PC-9 (cell line): ENCODE measurements at regions not wholly inside any gene's neighbourhood (a gene's known extent, or its start where the extent isn't known, plus 50 kb on each side); places are given as distances from the start of the nearest gene placed in this dataset.

ENCODE experiments used
- BruUV-seq: library from RNA; stranded (reverse); fragments of 400-500 nt; replicated peaks from 2 replicates; lab custom pipeline; 2021; lab: Mats Ljungman, UMichigan
- CTCF ChIA-PET: fragments of 300-600 bp; sonication (Branson Sonifier 250); formaldehyde crosslinking; loops from one replicate; lab custom pipeline; 2022; ENCODE audit warnings: antibody characterized with exemption; lab: Charles Lee
- POLR2A ChIA-PET: fragments of 300-600 bp; sonication (Branson Sonifier 250); formaldehyde crosslinking; loops from one replicate; lab custom pipeline; 2022; ENCODE audit warnings: antibody characterized with exemption; ENCODE audit not compliant: unreplicated experiment; lab: Charles Lee
- DNase-seq, 2 experiments: peaks; one replicate each; pipeline versions ENCODE4 v3.0.0 to v3.0.0-alpha.2; 2015 to 2022; ENCODE audit warnings: mixed read lengths in 1 of 2
- H2AFZ ChIP-seq: fragments of 200-600 bp; sonication (generic); 2 replicates; pipeline ENCODE4 v1.8.1; 2017; ENCODE audit warnings: antibody characterized with exemption
- H3F3A ChIP-seq: fragments of 200-600 bp; sonication (generic); 2 replicates; pipeline ENCODE4 v1.8.1; 2017; ENCODE audit warnings: antibody characterized with exemption, mild to moderate bottlenecking, low read depth; ENCODE audit not compliant: insufficient read depth
- H3K27ac ChIP-seq: fragments of 200-600 bp; sonication (generic); 2 replicates; pipeline ENCODE4 v1.6.1; 2016; ENCODE audit warnings: mixed run types
- H3K27me3 ChIP-seq: fragments of 200-600 bp; sonication (generic); 2 replicates; pipeline ENCODE4 v1.6.1; 2016; ENCODE audit warnings: low read depth, mixed run types; ENCODE audit not compliant: insufficient read depth
- H3K36me3 ChIP-seq: fragments of 200-600 bp; sonication (generic); 2 replicates; pipeline ENCODE4 v1.6.1; 2016; ENCODE audit warnings: low read depth, mixed run types
- H3K4me1 ChIP-seq: fragments of 200-600 bp; sonication (generic); replicated peaks from 2 replicates; pipeline ENCODE4 v1.6.1; 2016; ENCODE audit warnings: mixed run types; ENCODE audit not compliant: insufficient read depth
- H3K4me2 ChIP-seq: fragments of 200-600 bp; sonication (generic); 2 replicates; pipeline ENCODE4 v1.6.1; 2017; ENCODE audit warnings: mixed run types
- H3K4me3 ChIP-seq: fragments of 200-600 bp; sonication (generic); 2 replicates; pipeline ENCODE4 v1.6.1; 2016; ENCODE audit warnings: mixed run types
- H3K79me2 ChIP-seq: fragments of 200-600 bp; sonication (generic); 2 replicates; pipeline ENCODE4 v1.6.1; 2017; ENCODE audit warnings: low read depth, mixed run types
- H3K9me2 ChIP-seq: fragments of 200-600 bp; sonication (generic); 2 replicates; pipeline ENCODE4 v1.8.1; 2017; ENCODE audit warnings: mild to moderate bottlenecking; ENCODE audit not compliant: insufficient read depth
- H3K9me3 ChIP-seq: fragments of 200-600 bp; sonication (generic); 2 replicates; pipeline ENCODE4 v1.8.1; 2016; ENCODE audit warnings: low read depth; ENCODE audit not compliant: insufficient read depth
- H4K20me1 ChIP-seq: fragments of 200-600 bp; sonication (generic); 2 replicates; pipeline ENCODE4 v1.8.1; 2017; ENCODE audit not compliant: insufficient read depth
- EZH2 ChIP-seq: fragments of 200-600 bp; sonication (generic); IDR thresholded peaks from 2 replicates; pipeline ENCODE4 v1.8.0; 2017; ENCODE audit warnings: antibody characterized with exemption, low read depth
- intact Hi-C: fragments of 100-400 bp; cut with micrococcal nuclease; formaldehyde crosslinking; loops from one replicate; pipeline ENCODE4 v1.10.0; 2022; ENCODE audit not compliant: unreplicated experiment
- TF ChIP-seq, protein P1 (sequence below): fragments of 200-600 bp; sonication (generic); conservative IDR thresholded peaks from 2 replicates; pipeline ENCODE4 v1.6.1; 2017; ENCODE audit warnings: mixed run types, antibody characterized with exemption, mild to moderate bottlenecking, moderate library complexity

DNA sequence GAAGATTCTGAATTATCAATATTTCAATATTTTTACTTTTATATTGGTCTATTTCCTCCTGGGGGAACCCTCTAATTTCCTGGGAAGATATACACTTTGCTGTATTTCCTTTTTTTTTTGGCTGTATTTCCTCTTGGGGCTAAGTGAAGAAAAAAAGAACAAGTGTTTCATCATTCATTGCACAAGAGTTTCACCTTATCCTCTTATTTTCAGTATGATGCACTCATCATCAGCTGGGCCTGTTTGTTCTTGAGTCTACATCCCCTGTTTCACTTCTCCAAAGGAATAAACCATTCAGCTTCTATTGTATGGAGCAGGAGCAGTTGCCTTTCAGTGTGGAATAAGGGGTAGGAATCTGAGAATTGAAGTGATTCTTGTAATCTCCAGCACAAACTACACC lies 210.8 kb downstream of the FAM170A start:
- no TSS peak for BruUV-seq
- POLR2A ChIA-PET, result no interaction called here
- intact Hi-C loops, result no loop called here
- DNase-seq, result no peak
- no peaks in the 10 kb centered on the region for H4K20me1 ChIP-seq
- H3K4me2 ChIP-seq, result no peak overlapping the region
- no peaks in the 10 kb centered on the region for H3F3A ChIP-seq
- H3K27me3 ChIP-seq, result no peaks in the 10 kb centered on the region
- TF ChIP-seq, protein P1, sequence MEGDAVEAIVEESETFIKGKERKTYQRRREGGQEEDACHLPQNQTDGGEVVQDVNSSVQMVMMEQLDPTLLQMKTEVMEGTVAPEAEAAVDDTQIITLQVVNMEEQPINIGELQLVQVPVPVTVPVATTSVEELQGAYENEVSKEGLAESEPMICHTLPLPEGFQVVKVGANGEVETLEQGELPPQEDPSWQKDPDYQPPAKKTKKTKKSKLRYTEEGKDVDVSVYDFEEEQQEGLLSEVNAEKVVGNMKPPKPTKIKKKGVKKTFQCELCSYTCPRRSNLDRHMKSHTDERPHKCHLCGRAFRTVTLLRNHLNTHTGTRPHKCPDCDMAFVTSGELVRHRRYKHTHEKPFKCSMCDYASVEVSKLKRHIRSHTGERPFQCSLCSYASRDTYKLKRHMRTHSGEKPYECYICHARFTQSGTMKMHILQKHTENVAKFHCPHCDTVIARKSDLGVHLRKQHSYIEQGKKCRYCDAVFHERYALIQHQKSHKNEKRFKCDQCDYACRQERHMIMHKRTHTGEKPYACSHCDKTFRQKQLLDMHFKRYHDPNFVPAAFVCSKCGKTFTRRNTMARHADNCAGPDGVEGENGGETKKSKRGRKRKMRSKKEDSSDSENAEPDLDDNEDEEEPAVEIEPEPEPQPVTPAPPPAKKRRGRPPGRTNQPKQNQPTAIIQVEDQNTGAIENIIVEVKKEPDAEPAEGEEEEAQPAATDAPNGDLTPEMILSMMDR, result no peak
- no peak for TF ChIP-seq EZH2
- no peaks in the 10 kb centered on the region for H3K9me2 ChIP-seq
- H3K4me1 ChIP-seq, result no peaks in the 10 kb centered on the region
- H3K79me2 ChIP-seq, result no peaks in the 10 kb centered on the region
- H3K27ac ChIP-seq, result no peak overlapping the region
- H3K36me3 ChIP-seq, result no peaks in the 10 kb centered on the region
- H3K4me3 ChIP-seq, result no peak overlapping the region
- H2AFZ ChIP-seq, result no peak overlapping the region
- CTCF ChIA-PET, result no interaction called here
- no peaks in the 10 kb centered on the region for H3K9me3 ChIP-seq

DNA sequence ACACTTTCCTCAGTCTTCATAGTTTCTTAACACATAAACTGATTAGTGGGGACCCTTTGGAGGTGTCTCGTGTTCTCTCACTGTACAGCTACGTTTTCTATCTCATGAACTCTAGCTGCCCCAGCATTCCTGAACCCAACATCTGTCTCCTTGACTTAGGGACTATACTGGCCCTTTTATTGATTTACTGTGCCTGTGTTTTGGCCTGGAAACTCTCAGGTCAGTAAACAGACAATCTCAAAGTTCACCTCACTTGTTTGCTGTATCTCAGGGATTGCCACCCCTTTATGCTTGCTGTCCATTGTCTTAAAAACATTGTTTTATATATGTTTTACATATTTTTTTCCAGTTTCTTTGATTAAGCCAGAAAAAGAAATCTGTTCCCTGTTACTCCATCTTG lies 222.8 kb downstream of the FAM170A start:
- H3K9me3 ChIP-seq, result no peaks in the 10 kb centered on the region; the same call in 1 of the 2 replicates
- no peak overlapping the region for H3K4me2 ChIP-seq
- no peaks in the 10 kb centered on the region for H3K4me1 ChIP-seq
- DNase-seq, result no peak
- TF ChIP-seq, protein P1, result no peak
- TF ChIP-seq EZH2, result no peak
- H3K9me2 ChIP-seq, result no peaks in the 10 kb centered on the region
- no peaks in the 10 kb centered on the region for H3K36me3 ChIP-seq
- H3K4me3 ChIP-seq, result no peak overlapping the region
- H4K20me1 ChIP-seq, result no peaks in the 10 kb centered on the region
- no peaks in the 10 kb centered on the region for H3K27me3 ChIP-seq
- H2AFZ ChIP-seq, result no peak overlapping the region
- CTCF ChIA-PET, result no interaction called here
- no TSS peak for BruUV-seq
- no peaks in the 10 kb centered on the region for H3K79me2 ChIP-seq
- H3K27ac ChIP-seq, result no peak overlapping the region
- POLR2A ChIA-PET, result no interaction called here
- intact Hi-C loops, result no loop called here
- H3F3A ChIP-seq, result no peaks in the 10 kb centered on the region

DNA sequence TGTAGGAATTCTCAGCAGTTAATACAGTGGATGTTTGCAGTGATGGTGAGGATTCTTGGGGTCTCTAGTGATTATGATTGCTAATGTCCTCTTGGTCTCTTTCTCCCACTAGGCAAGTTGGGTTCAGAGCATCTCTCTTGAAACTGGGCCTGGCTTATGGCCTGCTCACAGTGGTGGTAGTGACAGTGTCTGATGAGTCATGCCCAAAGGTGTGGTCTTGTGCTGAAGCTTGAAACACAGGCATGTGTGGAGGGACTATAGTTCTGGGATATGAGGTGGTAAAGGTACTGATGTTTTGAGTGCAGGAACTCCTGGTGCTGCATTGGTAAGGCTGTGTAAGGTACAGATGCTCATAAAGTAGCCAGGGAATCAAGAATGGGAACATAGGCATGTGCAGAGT lies 231.1 kb downstream of the FAM170A start:
- Histone ChIP-seq H3K27ac (no peak overlapping the region), H4K20me1 (no peaks in the 10 kb centered on the region), H2AFZ (no peak overlapping the region), H3K36me3 (no peaks in the 10 kb centered on the region), H3F3A (no peaks in the 10 kb centered on the region), H3K9me2 (no peaks in the 10 kb centered on the region), H3K27me3 (no peaks in the 10 kb centered on the region), H3K79me2 (no peaks in the 10 kb centered on the region), H3K9me3 (no peaks in the 10 kb centered on the region), H3K4me3 (no peak overlapping the region), H3K4me1 (no peaks in the 10 kb centered on the region), H3K4me2 (no peak overlapping the region)
- intact Hi-C loops, result no loop called here
- no peak for DNase-seq
- TF ChIP-seq, protein P1, result no peak
- no peak for TF ChIP-seq EZH2
- ChIA-PET POLR2A (no interaction called here), CTCF (no interaction called here)
- no TSS peak for BruUV-seq
